Suprapubic skin (tissue), 2 donors: ENCODE measurements at regions not wholly inside any gene's neighbourhood (a gene's known extent, or its start where the extent isn't known, plus 50 kb on each side); places are given as distances from the start of the nearest gene placed in this dataset.
"Not testable (repeated sequence)": the region's sequence is repeated elsewhere in the genome, so short reads cannot be mapped to it uniquely, and the experiment has no call there.

Source experiments
- EP300 ChIP-seq: sonication (generic); formaldehyde crosslinking; IDR thresholded peaks from one replicate; pipeline ENCODE4 v1.6.1; 2017; ENCODE audit warnings: antibody characterized with exemption
- POLR2A ChIP-seq, 2 donors: fragments of 450-650 bp; IDR thresholded peaks; one replicate each; pipeline ENCODE4 v1.6.1; 2017; ENCODE audit warnings: antibody characterized with exemption in 2 of 2, mild to moderate bottlenecking in 2 of 2, moderate library complexity in 2 of 2

DNA sequence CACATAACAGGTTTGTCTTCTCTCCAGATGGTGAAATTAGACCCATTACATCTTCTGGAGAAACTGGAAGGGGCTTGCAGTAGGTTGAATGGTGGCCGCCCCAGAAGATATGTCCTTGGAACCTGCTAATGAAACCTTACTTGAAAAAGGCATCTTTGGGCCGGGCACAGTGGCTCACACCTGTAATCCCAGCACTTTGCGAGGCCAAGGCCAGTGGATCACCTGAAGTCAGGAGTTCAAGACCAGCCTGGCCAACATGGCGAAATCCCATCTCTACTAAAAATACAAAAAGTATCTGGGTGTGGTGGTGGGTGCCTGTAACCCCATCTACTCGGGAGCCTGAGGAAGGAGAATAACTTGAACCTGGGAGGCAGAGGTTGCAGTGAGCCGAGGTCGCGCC is 53.2 kb upstream of the SH3PXD2B start:
- not testable (repeated sequence) for TF ChIP-seq POLR2A (IDR thresholded peaks at IDR 0.05); EP300
